ENCODE measurements at regions not wholly inside any gene's neighbourhood (a gene's known extent, or its start where the extent isn't known, plus 50 kb on each side); places are given as distances from the start of the nearest gene placed in this dataset.

GRCh38 chr11:127182586-127183203 is 182.1 kb upstream of the KIRREL3 start:
- Mint-ChIP-seq H3K4me1 (no peaks in the 10 kb centered on the region), H3K27ac (ENCODE audit: unreplicated experiment) (no peak overlapping the region), H3K36me3 (ENCODE audit: low read depth) (no peaks in the 10 kb centered on the region), H3K9me3 (no peaks in the 10 kb centered on the region), H3K27me3 (ENCODE audit: low read depth) (no peaks in the 10 kb centered on the region), H3K4me3 (no peak overlapping the region)
- no peak for TF ChIP-seq CTCF (conservative IDR thresholded peaks at IDR 0.05)
- DNase-seq (ENCODE audit: low read depth, low spot score), result no peak

GRCh38 chr11:127157225-127157624 is 156.7 kb upstream of the KIRREL3 start:
- peaks cover 8% of the 10 kb centered on the region for H3K4me1 Mint-ChIP-seq
- no peak overlapping the region for H3K27ac Mint-ChIP-seq (ENCODE audit: unreplicated experiment)
- H3K4me3 Mint-ChIP-seq, result no peak overlapping the region
- DNase-seq (ENCODE audit: low read depth, low spot score), result no peak
- TF ChIP-seq CTCF (conservative IDR thresholded peaks at IDR 0.05), result no peak
- peaks cover 2% of the 10 kb centered on the region for H3K9me3 Mint-ChIP-seq
- peaks cover 5% of the 10 kb centered on the region for H3K27me3 Mint-ChIP-seq (ENCODE audit: low read depth)
- H3K36me3 Mint-ChIP-seq (ENCODE audit: low read depth), result no peaks in the 10 kb centered on the region

GRCh38 chr11:127149410-127149809 is 148.8 kb upstream of the KIRREL3 start:
- H3K9me3 Mint-ChIP-seq, result peaks cover 2% of the 10 kb centered on the region
- H3K4me1 Mint-ChIP-seq, result no peaks in the 10 kb centered on the region
- DNase-seq (ENCODE audit: low read depth, low spot score), result no peak
- H3K36me3 Mint-ChIP-seq (ENCODE audit: low read depth), result no peaks in the 10 kb centered on the region
- peaks cover 10% of the 10 kb centered on the region for H3K27me3 Mint-ChIP-seq (ENCODE audit: low read depth)
- H3K27ac Mint-ChIP-seq (ENCODE audit: unreplicated experiment), result no peak overlapping the region
- TF ChIP-seq CTCF (conservative IDR thresholded peaks at IDR 0.05), result no peak
- H3K4me3 Mint-ChIP-seq, result no peak overlapping the region

GRCh38 chr11:127143251-127143650 is 142.7 kb upstream of the KIRREL3 start:
- no peak for TF ChIP-seq CTCF (conservative IDR thresholded peaks at IDR 0.05)
- no peak overlapping the region for H3K4me3 Mint-ChIP-seq
- H3K27me3 Mint-ChIP-seq (ENCODE audit: low read depth), result peaks cover 3% of the 10 kb centered on the region
- H3K36me3 Mint-ChIP-seq (ENCODE audit: low read depth), result no peaks in the 10 kb centered on the region
- no peak for DNase-seq (ENCODE audit: low read depth, low spot score)
- H3K27ac Mint-ChIP-seq (ENCODE audit: unreplicated experiment), result no peak overlapping the region
- H3K9me3 Mint-ChIP-seq, result no peaks in the 10 kb centered on the region
- H3K4me1 Mint-ChIP-seq, result no peaks in the 10 kb centered on the region

GRCh38 chr11:127138613-127139012 is 138.0 kb upstream of the KIRREL3 start:
- Mint-ChIP-seq H3K4me3 (no peak overlapping the region), H3K27ac (ENCODE audit: unreplicated experiment) (no peak overlapping the region), H3K9me3 (peaks cover 3% of the 10 kb centered on the region), H3K4me1 (no peaks in the 10 kb centered on the region), H3K27me3 (ENCODE audit: low read depth) (peaks cover 2% of the 10 kb centered on the region), H3K36me3 (ENCODE audit: low read depth) (no peaks in the 10 kb centered on the region)
- DNase-seq (ENCODE audit: low read depth, low spot score), result no peak
- TF ChIP-seq CTCF (conservative IDR thresholded peaks at IDR 0.05), result no peak

Data from neural crest cell (in vitro differentiated cells).